Fibroblast of skin of abdomen (primary cell): ENCODE measurements at regions not wholly inside any gene's neighbourhood (a gene's known extent, or its start where the extent isn't known, plus 50 kb on each side); places are given as distances from the start of the nearest gene placed in this dataset.
"Not testable (repeated sequence)": the region's sequence is repeated elsewhere in the genome, so short reads cannot be mapped to it uniquely, and the experiment has no call there.

ENCODE experiments used
- DNase-seq: peaks from one replicate; pipeline ENCODE4 v3.0.0-alpha.2; 2013

- DNase-seq: not testable (repeated sequence)
Observed at GRCh38 chr7:91405873-91406272, 141.6 kb downstream of the FZD1 start.

GRCh38 chr7:91407942-91408341, 143.7 kb downstream of the FZD1 start:
- no peak for DNase-seq

GRCh38 chr7:91408388-91409154, 144.3 kb downstream of the FZD1 start:
- peak; percentile 27 for DNase-seq

DNA sequence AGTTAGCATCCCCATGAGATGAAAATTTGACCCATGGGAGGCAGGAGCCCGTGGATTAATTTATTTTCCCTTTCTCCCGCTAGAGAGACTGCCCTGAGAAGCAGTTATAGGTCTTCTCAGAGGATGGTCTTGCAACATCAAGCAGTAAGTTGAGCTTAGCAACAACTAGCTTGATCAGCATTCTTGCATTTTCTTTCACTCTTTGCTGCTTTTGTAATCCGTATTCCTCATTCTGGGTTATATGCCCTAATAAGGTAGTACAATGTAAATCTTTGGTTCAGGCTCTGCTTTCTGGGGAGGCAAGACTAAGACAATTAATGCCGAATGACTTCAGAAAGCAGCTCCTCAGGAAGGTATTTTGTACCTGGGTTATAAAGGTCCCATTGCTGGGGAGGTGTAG, 146.8 kb downstream of the FZD1 start:
- no peak for DNase-seq

DNA sequence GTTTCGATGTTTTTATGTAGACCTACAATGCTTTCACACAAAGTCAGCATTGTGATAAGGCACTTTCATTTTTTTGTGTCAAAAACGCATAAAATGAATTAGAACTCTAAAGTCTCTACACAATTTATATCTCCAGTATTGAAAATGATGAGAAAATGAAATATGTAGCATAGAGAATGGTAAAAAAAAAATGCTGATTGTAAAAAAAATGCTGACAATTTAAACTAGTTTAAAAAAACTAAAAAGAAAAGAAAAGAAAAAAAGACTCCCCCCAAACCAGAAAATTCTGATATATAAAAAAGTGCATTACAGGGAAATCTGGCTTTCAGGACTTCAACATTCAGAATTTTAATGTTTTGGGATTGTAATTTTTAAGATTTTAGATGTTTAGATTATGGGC, 148.1 kb downstream of the FZD1 start:
- no peak for DNase-seq

- DNase-seq: no peak
Observed at GRCh38 chr7:91414734-91415133, 150.5 kb downstream of the FZD1 start.

DNA sequence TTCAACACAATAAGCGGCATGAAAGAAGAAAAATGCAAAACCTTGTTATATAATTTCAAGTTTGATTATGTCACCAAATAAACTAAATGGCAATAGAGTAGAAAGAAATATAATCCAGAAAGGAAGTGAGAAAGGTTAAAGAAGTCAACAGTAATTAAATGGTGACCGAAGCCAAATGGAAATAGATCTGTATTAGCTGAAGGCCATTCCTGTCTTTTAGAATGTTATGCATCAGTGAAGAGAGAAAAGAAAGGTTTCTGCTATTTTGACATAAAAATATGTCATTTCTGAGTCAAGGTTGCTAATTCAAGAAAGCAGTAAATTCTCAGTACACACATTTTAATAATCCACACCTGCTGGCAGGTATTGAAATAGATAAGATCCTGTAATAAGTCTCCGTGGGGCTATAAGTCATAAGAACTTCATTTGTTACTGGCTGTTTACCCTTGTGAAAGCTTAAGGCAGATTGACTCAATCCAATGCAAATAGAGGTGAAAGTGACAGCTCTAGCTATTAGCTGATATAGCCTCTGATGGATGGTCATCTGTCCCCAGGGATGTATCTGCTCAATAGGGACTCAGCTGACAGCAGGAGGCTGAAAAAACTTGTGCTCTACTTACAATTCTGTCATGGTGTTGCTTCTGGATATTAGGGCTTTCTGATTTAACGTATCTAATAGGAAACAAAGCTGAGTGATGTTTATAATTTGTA, 152.1 kb downstream of the FZD1 start:
- no peak for DNase-seq

DNA sequence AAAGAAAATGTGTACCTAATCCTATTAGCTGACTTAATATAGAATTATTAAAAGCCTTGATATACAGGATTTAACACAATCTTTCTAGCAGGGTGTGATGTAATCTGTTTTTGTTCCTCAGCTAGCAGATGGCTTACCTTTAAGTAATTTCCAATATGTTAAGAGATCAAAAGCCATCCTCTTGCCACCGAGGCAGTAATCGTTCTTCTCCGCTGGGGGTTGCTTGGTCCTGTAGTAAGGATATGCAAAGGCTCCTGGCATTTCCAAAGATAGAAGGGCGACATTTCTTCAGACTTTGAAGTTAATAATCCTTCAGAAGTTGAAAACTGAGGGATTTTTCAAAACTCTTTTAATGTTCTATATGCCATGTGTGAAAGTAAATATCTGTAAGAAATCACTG, 156.4 kb downstream of the FZD1 start:
- DNase-seq: no peak

- no peak for DNase-seq
Observed at GRCh38 chr7:91421018-91421417, 156.8 kb downstream of the FZD1 start.

DNA sequence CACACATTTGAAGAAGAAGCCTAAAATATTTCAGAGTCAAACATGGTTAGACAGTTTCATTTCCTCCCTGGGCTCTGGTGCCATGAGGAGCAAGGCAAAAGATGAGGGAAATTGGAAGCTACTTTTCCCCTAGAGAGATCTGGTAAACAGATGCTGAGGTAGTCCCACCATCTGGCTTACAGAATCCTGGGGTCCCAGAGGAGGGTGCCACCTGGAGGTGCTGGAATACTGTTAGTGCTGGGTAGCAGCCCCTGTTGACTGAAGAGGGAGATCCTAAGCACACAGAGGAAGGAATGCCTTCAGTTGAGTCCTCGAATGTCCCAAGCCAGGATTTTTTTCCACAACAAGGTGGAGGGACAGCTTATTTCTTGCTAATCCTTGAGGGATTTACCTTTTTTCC, 160.1 kb downstream of the FZD1 start:
- DNase-seq: no peak

DNA sequence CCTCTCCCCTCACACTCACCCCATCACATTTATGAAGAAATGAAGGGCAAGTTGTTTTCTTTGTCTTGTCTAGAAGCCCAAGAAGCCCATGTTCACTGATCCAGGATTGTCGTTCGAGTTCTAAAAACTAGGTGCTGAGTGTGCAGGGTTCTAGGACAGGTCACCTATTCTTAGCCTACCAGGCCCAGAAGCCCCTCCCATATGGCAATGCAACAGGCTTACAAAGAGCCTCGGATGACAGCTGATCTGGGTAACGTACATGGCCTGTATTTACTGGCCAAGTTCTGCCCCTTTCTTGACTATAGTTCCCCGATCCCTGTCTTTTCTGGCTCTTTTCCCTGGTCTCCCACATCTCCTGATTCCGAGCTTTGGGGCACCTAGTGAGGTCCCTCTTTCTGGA, 160.9 kb downstream of the FZD1 start:
- DNase-seq: no peak

- DNase-seq: no peak
Observed at GRCh38 chr7:91427051-91427450, 162.8 kb downstream of the FZD1 start.

DNA sequence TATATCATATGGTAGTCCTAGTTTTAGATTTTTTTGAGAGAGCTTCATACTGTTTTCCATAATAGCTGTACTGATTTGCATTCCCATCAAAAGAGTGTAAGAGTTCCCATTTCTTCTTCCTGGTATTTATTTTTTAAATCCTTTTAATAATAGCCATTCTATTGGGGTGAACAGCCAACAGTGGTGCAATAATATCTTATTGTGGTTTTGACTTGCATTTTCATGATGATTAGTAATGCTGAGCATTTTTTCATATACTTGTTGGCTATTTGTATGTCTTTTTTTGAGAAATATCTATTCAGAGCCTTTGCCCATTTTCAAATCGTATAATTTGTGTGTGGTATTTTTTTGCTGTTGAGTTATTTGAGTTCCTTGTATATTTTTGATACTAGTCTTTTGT, 167.4 kb downstream of the FZD1 start:
- peak; percentile 37 for DNase-seq

DNA sequence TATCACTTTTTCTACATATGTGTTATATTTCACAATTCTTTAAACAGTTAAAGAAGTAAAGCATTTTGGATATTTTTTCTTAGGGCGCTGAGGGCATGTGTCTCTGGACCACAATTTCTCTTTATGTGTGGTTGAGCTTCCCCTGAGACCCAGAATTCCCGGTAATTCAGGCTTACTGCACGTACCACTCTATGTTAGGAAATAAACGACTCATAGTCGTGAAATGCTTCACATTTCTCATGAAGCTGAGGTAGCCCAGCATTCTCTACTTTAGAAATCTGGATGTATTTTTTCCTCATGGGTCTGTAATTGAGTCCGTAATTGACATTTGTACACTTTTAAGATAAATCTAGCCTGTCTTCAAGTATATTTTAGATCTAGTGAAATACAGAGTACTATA, 170.6 kb downstream of the FZD1 start:
- peak; percentile 79 for DNase-seq

DNA sequence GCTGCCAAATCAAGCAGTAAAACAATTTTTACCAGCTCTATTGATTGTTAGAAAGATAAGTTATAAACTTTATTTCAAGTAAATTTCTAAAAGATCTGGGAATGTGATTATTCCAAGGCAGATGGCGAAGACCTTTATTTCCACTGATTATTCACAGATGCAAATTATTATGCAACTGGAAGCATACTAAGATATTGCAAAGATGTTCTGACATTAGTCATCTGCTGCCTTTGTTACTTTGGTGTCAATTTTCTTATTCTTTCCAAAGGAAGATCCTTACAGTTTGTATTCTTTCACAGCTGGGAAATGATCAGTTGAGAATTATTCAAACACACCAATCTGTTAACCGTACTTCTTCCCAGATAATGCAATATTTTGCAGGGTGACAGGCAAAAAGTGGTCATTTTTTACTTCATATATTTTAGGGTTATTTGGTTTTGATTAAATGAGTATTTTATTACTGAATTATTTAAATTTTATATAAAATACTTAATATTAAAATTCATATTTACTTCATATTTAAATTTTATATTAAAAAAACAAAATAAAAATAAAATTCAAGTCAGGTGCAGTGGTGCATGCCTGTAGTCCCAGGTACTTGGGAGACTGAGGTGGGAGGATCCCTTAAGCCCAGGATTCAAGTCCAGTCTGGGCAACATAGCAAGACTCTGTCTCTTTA, 171.3 kb downstream of the FZD1 start:
- peak; percentile 67 for DNase-seq

DNA sequence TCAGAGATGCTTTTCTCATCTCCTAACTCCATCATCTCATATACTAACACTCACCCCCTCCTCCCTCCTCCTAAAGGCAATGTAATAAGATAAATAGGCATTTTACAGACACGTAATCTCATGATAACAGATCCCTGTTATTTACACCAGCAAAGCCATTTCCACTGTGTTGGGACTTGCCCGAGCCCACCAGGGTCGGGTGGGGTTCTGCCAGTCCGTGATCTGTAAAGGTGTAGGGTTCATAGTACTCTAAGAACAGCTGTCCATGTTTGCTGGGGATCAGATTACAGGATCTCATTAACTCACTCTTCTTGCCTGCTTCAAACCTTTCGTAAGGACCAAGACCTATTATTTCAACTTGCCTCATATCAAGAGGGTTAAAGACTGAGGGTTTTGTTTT, 172.4 kb downstream of the FZD1 start:
- DNase-seq: no peak

DNA sequence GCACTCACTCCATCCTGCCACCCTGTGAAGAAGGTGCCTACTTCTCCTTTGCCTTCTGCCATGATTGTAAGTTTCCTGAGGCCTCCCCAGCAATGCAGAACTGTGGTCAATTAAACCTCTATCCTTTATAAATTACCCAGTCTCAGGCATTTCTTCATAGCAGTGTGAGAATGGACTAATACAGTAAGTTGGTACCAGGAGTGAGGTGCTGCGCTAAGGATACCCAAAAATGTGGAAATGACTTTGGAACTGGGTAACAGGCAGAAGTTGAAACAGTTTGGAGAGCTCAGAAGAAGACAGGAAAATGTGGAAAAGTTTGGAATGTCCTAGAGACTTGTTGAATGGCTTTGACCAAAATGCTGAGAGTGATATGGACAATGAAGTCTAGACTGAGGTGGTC, 176.0 kb downstream of the FZD1 start:
- not testable (repeated sequence) for DNase-seq

GRCh38 chr7:91443862-91444261, 179.6 kb downstream of the FZD1 start:
- DNase-seq: no peak

GRCh38 chr7:91446819-91447218, 182.6 kb downstream of the FZD1 start:
- DNase-seq: no peak

- no peak for DNase-seq
Observed at GRCh38 chr7:91455411-91455810, 191.2 kb downstream of the FZD1 start.

DNA sequence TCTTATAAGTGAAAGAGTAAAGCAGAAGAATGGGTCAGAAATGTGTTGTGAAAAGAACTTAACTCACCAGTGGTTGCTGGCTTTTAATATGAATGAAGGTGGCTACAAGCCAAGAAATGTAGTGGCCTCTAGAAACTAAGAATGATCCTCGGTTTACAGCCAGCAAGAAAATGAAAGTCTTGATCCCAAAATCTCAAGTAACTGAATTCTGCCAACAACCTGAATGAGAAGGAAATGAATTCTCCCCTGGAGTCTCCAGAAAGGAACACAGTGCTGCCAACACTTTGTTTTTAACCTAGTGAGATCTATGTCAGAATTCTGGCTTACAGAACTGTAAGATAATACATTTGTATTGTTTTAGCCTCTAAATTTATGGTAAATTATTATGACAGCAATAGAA, 193.0 kb downstream of the FZD1 start:
- no peak for DNase-seq

DNA sequence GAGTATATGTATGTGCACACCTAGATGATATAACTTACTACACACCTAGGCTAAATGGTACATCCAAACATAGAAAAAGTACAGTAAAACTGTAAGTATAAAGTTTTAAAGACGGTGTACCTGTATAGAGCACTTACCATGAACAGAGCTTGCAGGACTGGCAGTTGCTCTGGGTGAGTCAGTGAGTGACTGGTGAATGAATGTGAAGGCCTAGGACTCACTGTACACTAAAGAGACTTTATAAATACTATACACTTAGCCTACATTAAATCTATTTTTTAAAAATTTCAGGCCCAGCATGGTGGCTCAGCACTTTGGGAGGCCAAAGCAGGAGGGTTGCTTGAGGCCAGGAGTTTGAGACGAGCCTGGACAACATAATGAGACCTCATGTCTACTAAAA, 195.3 kb downstream of the FZD1 start:
- DNase-seq: no peak

- peak; percentile 13 for DNase-seq
Observed at GRCh38 chr7:91462316-91462715, 198.1 kb downstream of the FZD1 start.

DNA sequence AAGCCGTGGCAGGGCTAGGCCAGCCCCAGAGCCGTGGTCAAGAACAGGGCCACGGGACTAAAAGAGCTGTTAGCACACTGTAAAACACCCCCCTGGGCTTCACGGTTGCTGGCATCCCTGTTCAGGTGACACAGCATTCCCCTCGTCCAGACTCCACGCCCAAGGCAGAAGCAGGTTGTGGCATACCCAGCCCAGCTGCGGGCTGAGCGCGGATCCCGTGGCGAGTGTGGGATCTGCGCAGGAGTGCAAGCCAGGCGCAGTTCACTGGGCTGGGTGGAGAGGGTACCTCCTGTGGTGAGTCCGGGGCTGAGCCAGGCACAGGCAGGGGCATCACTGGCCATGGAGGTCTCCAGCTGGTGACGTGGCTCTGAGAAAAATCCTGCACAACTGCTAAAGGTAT, 199.1 kb downstream of the FZD1 start:
- no peak for DNase-seq
